ENCODE measurements at regions not wholly inside any gene's neighbourhood (a gene's known extent, or its start where the extent isn't known, plus 50 kb on each side); places are given as distances from the start of the nearest gene placed in this dataset.

GRCh38 chr6:47360388-47360787 is 50.7 kb upstream of the TNFRSF21 start:
- DNase-seq (ENCODE audit: low read depth) = no peak

GRCh38 chr6:47362857-47363461 is 53.3 kb upstream of the TNFRSF21 start:
- no peak for DNase-seq (ENCODE audit: low read depth)

- DNase-seq (ENCODE audit: low read depth) = no peak
Observed at GRCh38 chr6:47363736-47364135, 54.0 kb upstream of the TNFRSF21 start.

- no peak for DNase-seq (ENCODE audit: low read depth)
Observed at GRCh38 chr6:47366335-47366890, 56.7 kb upstream of the TNFRSF21 start.

GRCh38 chr6:47371139-47371869 is 61.6 kb upstream of the TNFRSF21 start:
- no peak for DNase-seq (ENCODE audit: low read depth)

- no peak for DNase-seq (ENCODE audit: low read depth)
Observed at GRCh38 chr6:47371870-47372255, 62.2 kb upstream of the TNFRSF21 start.

- DNase-seq (ENCODE audit: low read depth) = no peak
Observed at GRCh38 chr6:47372318-47372717, 62.6 kb upstream of the TNFRSF21 start.

- DNase-seq (ENCODE audit: low read depth) = no peak
Observed at GRCh38 chr6:47375426-47375825, 65.7 kb upstream of the TNFRSF21 start.

GRCh38 chr6:47376930-47377329 is 67.2 kb upstream of the TNFRSF21 start:
- DNase-seq (ENCODE audit: low read depth) = no peak

GRCh38 chr6:47377971-47378370 is 68.3 kb upstream of the TNFRSF21 start:
- DNase-seq (ENCODE audit: low read depth) = no peak

GRCh38 chr6:47379328-47379727 is 69.6 kb upstream of the TNFRSF21 start:
- DNase-seq (ENCODE audit: low read depth) = no peak

- no peak for DNase-seq (ENCODE audit: low read depth)
Observed at GRCh38 chr6:47380251-47380650, 70.5 kb upstream of the TNFRSF21 start.

- DNase-seq (ENCODE audit: low read depth) = no peak
Observed at GRCh38 chr6:47381036-47381435, 71.3 kb upstream of the TNFRSF21 start.

GRCh38 chr6:47383360-47383759 is 73.7 kb upstream of the TNFRSF21 start:
- no peak for DNase-seq (ENCODE audit: low read depth)

- no peak for DNase-seq (ENCODE audit: low read depth)
Observed at GRCh38 chr6:47391675-47392074, 82.0 kb upstream of the TNFRSF21 start.

GRCh38 chr6:47392251-47392650 is 82.5 kb upstream of the TNFRSF21 start:
- DNase-seq (ENCODE audit: low read depth) = no peak

- no peak for DNase-seq (ENCODE audit: low read depth)
Observed at GRCh38 chr6:47396401-47397069, 81.1 kb upstream of the CD2AP start.

- DNase-seq (ENCODE audit: low read depth) = no peak
Observed at GRCh38 chr6:47400581-47400980, 77.0 kb upstream of the CD2AP start.

- DNase-seq (ENCODE audit: low read depth) = no peak
Observed at GRCh38 chr6:47402081-47402480, 75.5 kb upstream of the CD2AP start.

- DNase-seq (ENCODE audit: low read depth) = no peak
Observed at GRCh38 chr6:47403056-47403455, 74.5 kb upstream of the CD2AP start.

- DNase-seq (ENCODE audit: low read depth) = no peak
Observed at GRCh38 chr6:47403801-47404200, 73.8 kb upstream of the CD2AP start.

- DNase-seq (ENCODE audit: low read depth) = no peak
Observed at GRCh38 chr6:47404435-47404834, 73.2 kb upstream of the CD2AP start.

- no peak for DNase-seq (ENCODE audit: low read depth)
Observed at GRCh38 chr6:47405273-47405672, 72.3 kb upstream of the CD2AP start.

All from T-helper 22 cell (primary cell).